HL-60 (cell line): ENCODE measurements at regions not wholly inside any gene's neighbourhood (a gene's known extent, or its start where the extent isn't known, plus 50 kb on each side); places are given as distances from the start of the nearest gene placed in this dataset.

Source experiments
- CTCF ChIP-seq: IDR thresholded peaks from one replicate; pipeline ENCODE4 v1.5.1; 2011; ENCODE audit warnings: low read length, control low read depth, inconsistent platforms; ENCODE audit not compliant: insufficient read depth
- GABPA ChIP-seq: IDR thresholded peaks from 2 replicates; pipeline ENCODE4 v1.6.1; 2012; ENCODE audit warnings: low read depth
- POLR2AphosphoS5 ChIP-seq: IDR thresholded peaks from 2 replicates; pipeline ENCODE4 v1.6.1; 2012; ENCODE audit warnings: low read depth
- REST ChIP-seq: IDR thresholded peaks from 2 replicates; pipeline ENCODE4 v1.6.1; 2012; ENCODE audit warnings: low read depth; ENCODE audit not compliant: insufficient replicate concordance

GRCh38 chr1:188708795-188709535 is 1768.7 kb downstream of the BRINP3 start:
- TF ChIP-seq CTCF (no peak), POLR2AphosphoS5 (no peak), REST (no peak), GABPA (no peak)
